ENCODE measurements at regions not wholly inside any gene's neighbourhood (a gene's known extent, or its start where the extent isn't known, plus 50 kb on each side); places are given as distances from the start of the nearest gene placed in this dataset.

GRCh38 chr11:70000228-70000627 lies 77.9 kb upstream of the ANO1 start:
- no peaks in the 10 kb centered on the region for H3K4me1 ChIP-seq (ENCODE audit: control insufficient read depth, insufficient read depth, low read length)
- H3K36me3 ChIP-seq (ENCODE audit: control insufficient read depth, insufficient read depth, low read length) = no peaks in the 10 kb centered on the region
- H3K4me3 ChIP-seq (ENCODE audit: low read length) = no peak overlapping the region
- no peak overlapping the region for H3K9ac ChIP-seq (ENCODE audit: low read length)
- no peaks in the 10 kb centered on the region for H3K27me3 ChIP-seq (ENCODE audit: control insufficient read depth, insufficient read depth, low read length)
- no peak overlapping the region for H3K27ac ChIP-seq (ENCODE audit: low read depth, low read length)

GRCh38 chr11:70001246-70001645 lies 76.9 kb upstream of the ANO1 start:
- H3K9ac ChIP-seq (ENCODE audit: low read length) = no peak overlapping the region
- H3K4me3 ChIP-seq (ENCODE audit: low read length) = no peak overlapping the region
- no peaks in the 10 kb centered on the region for H3K27me3 ChIP-seq (ENCODE audit: control insufficient read depth, insufficient read depth, low read length)
- no peaks in the 10 kb centered on the region for H3K4me1 ChIP-seq (ENCODE audit: control insufficient read depth, insufficient read depth, low read length)
- H3K36me3 ChIP-seq (ENCODE audit: control insufficient read depth, insufficient read depth, low read length) = no peaks in the 10 kb centered on the region
- H3K27ac ChIP-seq (ENCODE audit: low read depth, low read length) = no peak overlapping the region

- Histone ChIP-seq H3K4me3 (ENCODE audit: low read length) (no peak overlapping the region), H3K9ac (ENCODE audit: low read length) (no peak overlapping the region), H3K27me3 (ENCODE audit: control insufficient read depth, insufficient read depth, low read length) (no peaks in the 10 kb centered on the region)
Measured at GRCh38 chr11:70002433-70002832, 75.7 kb upstream of the ANO1 start.

GRCh38 chr11:70005107-70005818 lies 72.9 kb upstream of the ANO1 start:
- Histone ChIP-seq H3K27ac (ENCODE audit: low read depth, low read length) (no peak overlapping the region), H3K36me3 (ENCODE audit: control insufficient read depth, insufficient read depth, low read length) (no peaks in the 10 kb centered on the region)

More at GRCh38 chr11:70002433-70002832, 75.7 kb upstream of the ANO1 start:
- no peak overlapping the region for H3K27ac ChIP-seq (ENCODE audit: low read depth, low read length)
- H3K36me3 ChIP-seq (ENCODE audit: control insufficient read depth, insufficient read depth, low read length) = no peaks in the 10 kb centered on the region
- no peaks in the 10 kb centered on the region for H3K4me1 ChIP-seq (ENCODE audit: control insufficient read depth, insufficient read depth, low read length)

GRCh38 chr11:70007796-70008195 lies 70.3 kb upstream of the ANO1 start:
- Histone ChIP-seq H3K9ac (ENCODE audit: low read length) (no peak overlapping the region), H3K27ac (ENCODE audit: low read depth, low read length) (no peak overlapping the region), H3K36me3 (ENCODE audit: control insufficient read depth, insufficient read depth, low read length) (no peaks in the 10 kb centered on the region), H3K4me1 (ENCODE audit: control insufficient read depth, insufficient read depth, low read length) (no peaks in the 10 kb centered on the region), H3K27me3 (ENCODE audit: control insufficient read depth, insufficient read depth, low read length) (no peaks in the 10 kb centered on the region), H3K4me3 (ENCODE audit: low read length) (no peak overlapping the region)

More at GRCh38 chr11:70005107-70005818, 72.9 kb upstream of the ANO1 start:
- H3K4me1 ChIP-seq (ENCODE audit: control insufficient read depth, insufficient read depth, low read length) = no peaks in the 10 kb centered on the region
- H3K4me3 ChIP-seq (ENCODE audit: low read length) = no peak overlapping the region
- no peaks in the 10 kb centered on the region for H3K27me3 ChIP-seq (ENCODE audit: control insufficient read depth, insufficient read depth, low read length)
- H3K9ac ChIP-seq (ENCODE audit: low read length) = no peak overlapping the region

GRCh38 chr11:70010774-70011173 lies 67.3 kb upstream of the ANO1 start:
- H3K27ac ChIP-seq (ENCODE audit: low read depth, low read length) = no peak overlapping the region
- H3K36me3 ChIP-seq (ENCODE audit: control insufficient read depth, insufficient read depth, low read length) = no peaks in the 10 kb centered on the region
- H3K4me1 ChIP-seq (ENCODE audit: control insufficient read depth, insufficient read depth, low read length) = no peaks in the 10 kb centered on the region

GRCh38 chr11:70012134-70012733 lies 65.9 kb upstream of the ANO1 start:
- H3K27ac ChIP-seq (ENCODE audit: low read depth, low read length) = no peak overlapping the region
- H3K36me3 ChIP-seq (ENCODE audit: control insufficient read depth, insufficient read depth, low read length) = no peaks in the 10 kb centered on the region
- no peaks in the 10 kb centered on the region for H3K4me1 ChIP-seq (ENCODE audit: control insufficient read depth, insufficient read depth, low read length)
- no peak overlapping the region for H3K4me3 ChIP-seq (ENCODE audit: low read length)
- no peak overlapping the region for H3K9ac ChIP-seq (ENCODE audit: low read length)
- H3K27me3 ChIP-seq (ENCODE audit: control insufficient read depth, insufficient read depth, low read length) = no peaks in the 10 kb centered on the region

More at GRCh38 chr11:70010774-70011173, 67.3 kb upstream of the ANO1 start:
- Histone ChIP-seq H3K9ac (ENCODE audit: low read length) (no peak overlapping the region), H3K27me3 (ENCODE audit: control insufficient read depth, insufficient read depth, low read length) (no peaks in the 10 kb centered on the region), H3K4me3 (ENCODE audit: low read length) (no peak overlapping the region)

GRCh38 chr11:70014291-70014690 lies 63.8 kb upstream of the ANO1 start:
- Histone ChIP-seq H3K9ac (ENCODE audit: low read length) (no peak overlapping the region), H3K36me3 (ENCODE audit: control insufficient read depth, insufficient read depth, low read length) (no peaks in the 10 kb centered on the region), H3K4me1 (ENCODE audit: control insufficient read depth, insufficient read depth, low read length) (no peaks in the 10 kb centered on the region), H3K27me3 (ENCODE audit: control insufficient read depth, insufficient read depth, low read length) (no peaks in the 10 kb centered on the region), H3K4me3 (ENCODE audit: low read length) (no peak overlapping the region), H3K27ac (ENCODE audit: low read depth, low read length) (no peak overlapping the region)

- no peaks in the 10 kb centered on the region for H3K36me3 ChIP-seq (ENCODE audit: control insufficient read depth, insufficient read depth, low read length)
- H3K27me3 ChIP-seq (ENCODE audit: control insufficient read depth, insufficient read depth, low read length) = no peaks in the 10 kb centered on the region
- no peak overlapping the region for H3K4me3 ChIP-seq (ENCODE audit: low read length)
- no peak overlapping the region for H3K27ac ChIP-seq (ENCODE audit: low read depth, low read length)
- H3K4me1 ChIP-seq (ENCODE audit: control insufficient read depth, insufficient read depth, low read length) = no peaks in the 10 kb centered on the region
- H3K9ac ChIP-seq (ENCODE audit: low read length) = no peak overlapping the region
Measured at GRCh38 chr11:70016666-70017367, 61.3 kb upstream of the ANO1 start.

- H3K4me1 ChIP-seq (ENCODE audit: control insufficient read depth, insufficient read depth, low read length) = no peaks in the 10 kb centered on the region
Measured at GRCh38 chr11:70018816-70019215, 59.3 kb upstream of the ANO1 start.

GRCh38 chr11:70019576-70020011 lies 58.5 kb upstream of the ANO1 start:
- Histone ChIP-seq H3K4me1 (ENCODE audit: control insufficient read depth, insufficient read depth, low read length) (no peaks in the 10 kb centered on the region), H3K36me3 (ENCODE audit: control insufficient read depth, insufficient read depth, low read length) (no peaks in the 10 kb centered on the region), H3K27me3 (ENCODE audit: control insufficient read depth, insufficient read depth, low read length) (no peaks in the 10 kb centered on the region), H3K9ac (ENCODE audit: low read length) (no peak overlapping the region), H3K4me3 (ENCODE audit: low read length) (no peak overlapping the region), H3K27ac (ENCODE audit: low read depth, low read length) (no peak overlapping the region)

More at GRCh38 chr11:70018816-70019215, 59.3 kb upstream of the ANO1 start:
- Histone ChIP-seq H3K4me3 (ENCODE audit: low read length) (no peak overlapping the region), H3K36me3 (ENCODE audit: control insufficient read depth, insufficient read depth, low read length) (no peaks in the 10 kb centered on the region), H3K27ac (ENCODE audit: low read depth, low read length) (no peak overlapping the region), H3K9ac (ENCODE audit: low read length) (no peak overlapping the region), H3K27me3 (ENCODE audit: control insufficient read depth, insufficient read depth, low read length) (no peaks in the 10 kb centered on the region)

- Histone ChIP-seq H3K9ac (ENCODE audit: low read length) (no peak overlapping the region), H3K4me3 (ENCODE audit: low read length) (no peak overlapping the region), H3K36me3 (ENCODE audit: control insufficient read depth, insufficient read depth, low read length) (no peaks in the 10 kb centered on the region), H3K27ac (ENCODE audit: low read depth, low read length) (no peak overlapping the region), H3K4me1 (ENCODE audit: control insufficient read depth, insufficient read depth, low read length) (no peaks in the 10 kb centered on the region), H3K27me3 (ENCODE audit: control insufficient read depth, insufficient read depth, low read length) (no peaks in the 10 kb centered on the region)
Measured at GRCh38 chr11:70020336-70021214, 57.5 kb upstream of the ANO1 start.

All from rectal smooth muscle tissue (tissue), 1 donor.